Lower lobe of right lung (tissue), 2 donors: ENCODE measurements at regions not wholly inside any gene's neighbourhood (a gene's known extent, or its start where the extent isn't known, plus 50 kb on each side); places are given as distances from the start of the nearest gene placed in this dataset.
"Not testable (repeated sequence)": the region's sequence is repeated elsewhere in the genome, so short reads cannot be mapped to it uniquely, and the experiment has no call there.

Experiments used
- ATAC-seq, 2 donors: fragments of 200-7000 bp; cut with Tn5 transposase; one replicate each; pipeline ENCODE4 v1.9.1; 2020 to 2022; ENCODE audit warnings: mild to moderate bottlenecking in 2 of 2, moderate library complexity in 2 of 2
- DNase-seq: peaks from one replicate; pipeline ENCODE4 v3.0.0-alpha.2; 2020
- H3K27ac ChIP-seq: fragments of 200-600 bp; one replicate; pipeline ENCODE4 v1.8.0; 2022
- H3K27me3 ChIP-seq: fragments of 200-600 bp; one replicate; pipeline ENCODE4 v1.8.0; 2022; ENCODE audit warnings: low read depth
- H3K36me3 ChIP-seq: fragments of 200-600 bp; one replicate; pipeline ENCODE4 v1.8.0; 2022; ENCODE audit warnings: mild to moderate bottlenecking
- H3K4me1 ChIP-seq: fragments of 200-600 bp; one replicate; pipeline ENCODE4 v1.8.0; 2022
- H3K4me3 ChIP-seq: fragments of 200-600 bp; one replicate; pipeline ENCODE4 v1.8.0; 2022; ENCODE audit warnings: mild to moderate bottlenecking
- H3K9me3 ChIP-seq: fragments of 200-600 bp; one replicate; pipeline ENCODE4 v1.8.0; 2022
- CTCF ChIP-seq: fragments of 200-600 bp; IDR thresholded peaks from one replicate; pipeline ENCODE4 v1.8.0; 2022; ENCODE audit warnings: antibody characterized with exemption, mild to moderate bottlenecking
- intact Hi-C: fragments of 100-400 bp; cut with DNase I; formaldehyde crosslinking; loops from one replicate; pipeline ENCODE4 v1.11.0; 2022
- donor health status: DM: no; HTN: yes; CAD: no; lungs with severe emphysema.

- intact Hi-C loops, result no loop called here
- no peak for TF ChIP-seq CTCF
- Histone ChIP-seq H3K4me1 (no peaks in the 10 kb centered on the region), H3K27me3 (no peaks in the 10 kb centered on the region), H3K9me3 (no peaks in the 10 kb centered on the region), H3K4me3 (no peak overlapping the region), H3K27ac (no peak overlapping the region), H3K36me3 (no peaks in the 10 kb centered on the region)
- DNase-seq (no peak), ATAC-seq (no peak)
These were observed 115.8 kb upstream of the LIFR start for GRCh38 chr5:38672059-38672788.

GRCh38 chr5:38673671-38674071 is 117.2 kb upstream of the LIFR start:
- Histone ChIP-seq H3K36me3 (no peaks in the 10 kb centered on the region), H3K9me3 (no peaks in the 10 kb centered on the region), H3K27me3 (no peaks in the 10 kb centered on the region), H3K4me1 (no peaks in the 10 kb centered on the region), H3K4me3 (no peak overlapping the region), H3K27ac (no peak overlapping the region)
- TF ChIP-seq CTCF, result no peak
- intact Hi-C loops, result no loop called here
- no peak for ATAC-seq
- DNase-seq, result no peak

- H3K27ac ChIP-seq, result no peak overlapping the region
- DNase-seq, result no peak
- H3K4me1 ChIP-seq, result no peaks in the 10 kb centered on the region
- no peak overlapping the region for H3K4me3 ChIP-seq
- H3K9me3 ChIP-seq, result no peaks in the 10 kb centered on the region
- no peak for ATAC-seq
- H3K36me3 ChIP-seq, result no peaks in the 10 kb centered on the region
- no peak for TF ChIP-seq CTCF
- H3K27me3 ChIP-seq, result no peaks in the 10 kb centered on the region
- intact Hi-C loops, result no loop called here
These were observed 119.0 kb upstream of the LIFR start for GRCh38 chr5:38675443-38675842.

- no peak for ATAC-seq
- TF ChIP-seq CTCF, result no peak
- no peaks in the 10 kb centered on the region for H3K4me1 ChIP-seq
- no peak overlapping the region for H3K27ac ChIP-seq
- no peak overlapping the region for H3K4me3 ChIP-seq
- H3K27me3 ChIP-seq, result no peaks in the 10 kb centered on the region
- DNase-seq, result no peak
- intact Hi-C loops, result no loop called here
- no peaks in the 10 kb centered on the region for H3K9me3 ChIP-seq
- no peaks in the 10 kb centered on the region for H3K36me3 ChIP-seq
These were observed 121.2 kb upstream of the LIFR start for GRCh38 chr5:38677636-38678035.

GRCh38 chr5:38678076-38678475 is 121.6 kb upstream of the LIFR start:
- no peak for TF ChIP-seq CTCF
- no peaks in the 10 kb centered on the region for H3K4me1 ChIP-seq
- no peak for DNase-seq
- no peaks in the 10 kb centered on the region for H3K9me3 ChIP-seq
- no peaks in the 10 kb centered on the region for H3K27me3 ChIP-seq
- ATAC-seq, result no peak
- H3K27ac ChIP-seq, result no peak overlapping the region
- no peak overlapping the region for H3K4me3 ChIP-seq
- no peaks in the 10 kb centered on the region for H3K36me3 ChIP-seq
- intact Hi-C loops, result no loop called here

GRCh38 chr5:38678697-38679096 is 122.3 kb upstream of the LIFR start:
- H3K4me3 ChIP-seq, H3K9me3 ChIP-seq, intact Hi-C loops, H3K4me1 ChIP-seq, ATAC-seq, H3K27ac ChIP-seq, H3K27me3 ChIP-seq, DNase-seq, H3K36me3 ChIP-seq: not testable (repeated sequence)
